GM12874 (cell line): ENCODE measurements at regions not wholly inside any gene's neighbourhood (a gene's known extent, or its start where the extent isn't known, plus 50 kb on each side); places are given as distances from the start of the nearest gene placed in this dataset.

Experiments
- TF ChIP-seq, protein P1 (sequence below): IDR thresholded peaks from 2 replicates; pipeline ENCODE4 v1.5.1; 2011; ENCODE audit warnings: low read depth, mild to moderate bottlenecking, control low read depth, low read length, moderate library complexity; ENCODE audit not compliant: insufficient read depth

GRCh38 chr12:88251798-88252197 is 109.7 kb downstream of the TMTC3 start:
- TF ChIP-seq, protein P1, sequence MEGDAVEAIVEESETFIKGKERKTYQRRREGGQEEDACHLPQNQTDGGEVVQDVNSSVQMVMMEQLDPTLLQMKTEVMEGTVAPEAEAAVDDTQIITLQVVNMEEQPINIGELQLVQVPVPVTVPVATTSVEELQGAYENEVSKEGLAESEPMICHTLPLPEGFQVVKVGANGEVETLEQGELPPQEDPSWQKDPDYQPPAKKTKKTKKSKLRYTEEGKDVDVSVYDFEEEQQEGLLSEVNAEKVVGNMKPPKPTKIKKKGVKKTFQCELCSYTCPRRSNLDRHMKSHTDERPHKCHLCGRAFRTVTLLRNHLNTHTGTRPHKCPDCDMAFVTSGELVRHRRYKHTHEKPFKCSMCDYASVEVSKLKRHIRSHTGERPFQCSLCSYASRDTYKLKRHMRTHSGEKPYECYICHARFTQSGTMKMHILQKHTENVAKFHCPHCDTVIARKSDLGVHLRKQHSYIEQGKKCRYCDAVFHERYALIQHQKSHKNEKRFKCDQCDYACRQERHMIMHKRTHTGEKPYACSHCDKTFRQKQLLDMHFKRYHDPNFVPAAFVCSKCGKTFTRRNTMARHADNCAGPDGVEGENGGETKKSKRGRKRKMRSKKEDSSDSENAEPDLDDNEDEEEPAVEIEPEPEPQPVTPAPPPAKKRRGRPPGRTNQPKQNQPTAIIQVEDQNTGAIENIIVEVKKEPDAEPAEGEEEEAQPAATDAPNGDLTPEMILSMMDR: no peak

DNA sequence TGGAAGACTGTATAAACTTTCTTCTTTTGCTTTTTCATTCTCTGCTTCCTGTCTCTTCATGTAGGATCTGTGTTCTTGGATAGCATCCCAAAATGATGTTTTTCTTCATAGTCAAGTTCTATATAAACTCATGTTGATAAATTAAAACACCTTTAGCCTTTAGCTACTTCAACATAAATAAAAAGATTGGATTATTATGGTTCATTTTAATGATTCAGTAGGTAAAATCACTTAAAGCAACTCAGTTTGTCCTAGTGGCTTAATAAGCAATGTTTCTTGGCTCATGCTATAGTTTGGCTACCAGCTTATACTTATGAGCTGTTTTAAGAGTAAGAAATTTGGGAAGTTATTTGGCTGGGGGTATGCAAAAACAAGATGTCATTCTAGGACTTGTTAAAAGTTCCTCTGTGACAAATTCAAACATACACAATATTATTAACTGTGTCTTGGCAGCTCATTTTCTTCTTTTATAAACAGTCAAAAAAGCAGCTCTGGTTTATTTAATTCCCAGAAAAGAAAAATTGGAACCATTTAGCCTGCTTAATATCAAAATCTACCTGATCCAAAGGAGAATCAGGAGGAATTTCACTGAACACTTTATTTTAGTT is 111.4 kb downstream of the TMTC3 start:
- TF ChIP-seq, protein P1: no peak

DNA sequence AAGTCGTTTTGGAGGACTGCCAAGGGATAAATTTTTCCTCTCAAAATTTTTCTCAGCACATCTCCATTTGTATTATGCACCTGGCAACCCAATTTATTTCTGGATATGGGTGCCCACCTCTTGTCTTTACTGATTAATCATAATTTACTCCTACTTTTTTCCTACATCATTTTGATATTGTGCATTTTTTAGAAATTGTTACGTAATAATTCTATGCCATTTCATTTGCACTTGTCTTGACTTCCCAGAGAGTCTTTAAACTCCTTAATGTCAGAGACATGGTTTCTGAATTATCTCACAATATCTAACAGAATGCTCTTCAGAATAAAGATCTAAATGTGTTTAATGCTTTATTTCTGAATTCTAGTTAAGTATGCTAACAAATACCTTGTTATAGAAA is 113.1 kb downstream of the TMTC3 start:
- TF ChIP-seq, protein P1: no peak

DNA sequence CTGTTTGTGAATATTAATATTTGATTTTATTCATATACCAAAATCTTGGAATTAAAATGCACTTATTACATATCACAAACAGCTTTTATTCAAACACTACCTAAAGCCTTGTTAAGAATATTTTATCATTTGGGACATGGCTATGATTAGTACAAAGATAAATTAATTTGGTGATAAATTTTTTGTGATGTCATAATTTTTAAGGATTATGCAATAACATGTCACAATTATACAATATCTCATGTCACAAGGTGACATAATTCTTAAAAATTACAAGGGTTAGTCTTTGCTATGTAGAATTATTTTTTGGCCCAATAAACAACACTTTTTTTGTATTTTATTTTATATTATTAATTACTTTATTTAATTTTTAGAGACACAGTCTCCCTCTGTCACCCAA is 113.7 kb downstream of the TMTC3 start:
- TF ChIP-seq, protein P1: no peak

DNA sequence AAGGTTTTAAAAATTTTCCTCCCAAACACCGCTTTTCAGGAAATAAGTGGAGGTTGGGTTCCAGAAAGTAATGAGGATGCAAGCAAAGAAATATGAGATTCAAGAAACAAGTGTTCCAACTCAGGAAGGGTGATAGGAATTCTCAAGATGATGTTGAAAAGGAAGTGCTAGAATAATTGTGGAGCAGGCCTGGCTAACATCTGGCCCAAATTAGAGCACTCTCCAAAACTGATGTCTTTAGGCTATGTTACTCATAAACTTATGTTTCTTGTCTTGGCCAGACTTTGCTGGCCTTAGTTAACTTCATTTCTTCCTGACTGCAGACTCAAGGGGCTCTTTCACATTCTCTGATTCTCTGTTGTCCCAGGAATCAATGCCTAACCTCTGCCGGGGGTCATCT is 116.3 kb downstream of the TMTC3 start:
- TF ChIP-seq, protein P1: no peak

GRCh38 chr12:88266806-88267360 is 124.8 kb downstream of the TMTC3 start:
- TF ChIP-seq, protein P1: no peak

DNA sequence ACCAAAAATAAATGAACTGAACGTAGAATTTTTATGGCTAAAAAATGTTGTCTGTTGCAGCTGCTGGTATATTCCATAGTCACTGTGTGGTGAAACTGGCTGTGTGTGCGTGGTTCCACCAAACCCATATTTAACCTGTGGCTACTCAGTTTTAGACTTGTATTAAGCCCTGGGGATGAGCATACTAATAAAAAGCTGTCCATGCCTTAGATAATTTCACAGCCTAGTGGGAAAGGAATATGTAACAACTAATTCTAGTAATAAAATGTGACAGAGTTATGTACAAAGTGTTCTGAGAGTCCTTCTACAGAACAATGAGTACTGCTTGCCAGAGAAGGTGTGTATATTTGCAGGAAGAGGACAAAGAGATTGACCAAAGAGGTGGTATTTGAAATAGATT is 125.5 kb downstream of the TMTC3 start:
- TF ChIP-seq, protein P1: no peak
